AG09319 (cell line): ENCODE measurements at regions not wholly inside any gene's neighbourhood (a gene's known extent, or its start where the extent isn't known, plus 50 kb on each side); places are given as distances from the start of the nearest gene placed in this dataset.

Source experiments
- DNase-seq: peaks from one replicate; pipeline ENCODE4 v3.0.0-alpha.2; 2010; ENCODE audit warnings: low read depth; ENCODE audit errors: extremely low read depth
- CTCF ChIP-seq: IDR thresholded peaks from 2 replicates; pipeline ENCODE4 v1.5.1; 2011; ENCODE audit warnings: low read depth, mild to moderate bottlenecking, inconsistent platforms, low read length, moderate library complexity

- no peak for TF ChIP-seq CTCF
- no peak for DNase-seq
These were observed 614.6 kb downstream of the TOX3 start for GRCh38 chr16:51932317-51932716.

- TF ChIP-seq CTCF: no peak
- no peak for DNase-seq
These were observed 615.3 kb downstream of the TOX3 start for GRCh38 chr16:51931653-51932052.

GRCh38 chr16:51924744-51925143, 622.2 kb downstream of the TOX3 start:
- TF ChIP-seq CTCF: no peak
- no peak for DNase-seq

- TF ChIP-seq CTCF: no peak
- DNase-seq: no peak
These were observed 624.5 kb downstream of the TOX3 start for GRCh38 chr16:51922476-51922875.

GRCh38 chr16:51919736-51920135, 627.2 kb downstream of the TOX3 start:
- DNase-seq: no peak
- TF ChIP-seq CTCF: no peak

- DNase-seq: no peak
- TF ChIP-seq CTCF: no peak
These were observed 630.1 kb downstream of the TOX3 start for GRCh38 chr16:51916814-51917213.

GRCh38 chr16:51916231-51916630, 630.7 kb downstream of the TOX3 start:
- DNase-seq: no peak
- no peak for TF ChIP-seq CTCF
